ENCODE measurements at regions not wholly inside any gene's neighbourhood (a gene's known extent, or its start where the extent isn't known, plus 50 kb on each side); places are given as distances from the start of the nearest gene placed in this dataset.

GRCh38 chr5:3287516-3287915 lies 308.1 kb upstream of the IRX1 start:
- H3K4me1 ChIP-seq = no peaks in the 10 kb centered on the region
- no peaks in the 10 kb centered on the region for H3K9me3 ChIP-seq
- no peak overlapping the region for H3K27ac ChIP-seq
- WGBS, 2 donors = 59 to 64% methylated on average over 9 of the region's 9 CpGs
- no peaks in the 10 kb centered on the region for H3K36me3 ChIP-seq
- TF ChIP-seq, protein P1, sequence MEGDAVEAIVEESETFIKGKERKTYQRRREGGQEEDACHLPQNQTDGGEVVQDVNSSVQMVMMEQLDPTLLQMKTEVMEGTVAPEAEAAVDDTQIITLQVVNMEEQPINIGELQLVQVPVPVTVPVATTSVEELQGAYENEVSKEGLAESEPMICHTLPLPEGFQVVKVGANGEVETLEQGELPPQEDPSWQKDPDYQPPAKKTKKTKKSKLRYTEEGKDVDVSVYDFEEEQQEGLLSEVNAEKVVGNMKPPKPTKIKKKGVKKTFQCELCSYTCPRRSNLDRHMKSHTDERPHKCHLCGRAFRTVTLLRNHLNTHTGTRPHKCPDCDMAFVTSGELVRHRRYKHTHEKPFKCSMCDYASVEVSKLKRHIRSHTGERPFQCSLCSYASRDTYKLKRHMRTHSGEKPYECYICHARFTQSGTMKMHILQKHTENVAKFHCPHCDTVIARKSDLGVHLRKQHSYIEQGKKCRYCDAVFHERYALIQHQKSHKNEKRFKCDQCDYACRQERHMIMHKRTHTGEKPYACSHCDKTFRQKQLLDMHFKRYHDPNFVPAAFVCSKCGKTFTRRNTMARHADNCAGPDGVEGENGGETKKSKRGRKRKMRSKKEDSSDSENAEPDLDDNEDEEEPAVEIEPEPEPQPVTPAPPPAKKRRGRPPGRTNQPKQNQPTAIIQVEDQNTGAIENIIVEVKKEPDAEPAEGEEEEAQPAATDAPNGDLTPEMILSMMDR (IDR thresholded peaks at IDR 0.05) = no peak
- H3K27me3 ChIP-seq = no peaks in the 10 kb centered on the region
- FAIRE-seq (no peak), DNase-seq (peak in 1 of 6 donors; percentile 39), ATAC-seq (no peak)
- H3K4me3 ChIP-seq = no peak overlapping the region
- intact Hi-C loops (cut with DNase I) = no loop called here

DNA sequence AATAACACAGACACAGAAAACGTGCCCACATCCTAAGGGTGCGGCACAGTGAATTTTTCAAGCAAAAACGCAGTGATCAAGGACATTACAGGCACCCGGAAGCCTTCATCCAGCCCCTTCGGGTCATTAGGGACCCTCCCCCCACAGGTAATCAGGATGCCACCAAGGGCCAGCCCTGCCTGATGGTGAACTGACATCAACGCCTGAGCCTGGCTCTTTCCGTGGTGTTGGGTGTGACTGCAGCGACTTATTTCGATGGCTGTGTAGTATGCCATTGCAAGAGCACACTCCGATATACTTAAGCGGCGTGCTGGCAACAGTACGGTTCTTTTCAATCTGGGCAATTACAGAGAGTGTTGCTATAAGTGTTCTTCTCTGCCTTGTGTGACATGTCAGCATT lies 310.0 kb upstream of the IRX1 start:
- FAIRE-seq (no peak), DNase-seq (peak in 1 of 6 donors; percentile 37), ATAC-seq (no peak)
- H3K27me3 ChIP-seq = no peaks in the 10 kb centered on the region
- H3K36me3 ChIP-seq = no peaks in the 10 kb centered on the region
- H3K27ac ChIP-seq = no peak overlapping the region
- no peaks in the 10 kb centered on the region for H3K9me3 ChIP-seq
- intact Hi-C loops (cut with DNase I) = no loop called here
- H3K4me1 ChIP-seq = no peaks in the 10 kb centered on the region
- 66 to 71% methylated on average over 13 of the region's 13 CpGs for WGBS, 2 donors
- H3K4me3 ChIP-seq = no peak overlapping the region
- TF ChIP-seq, protein P1 (IDR thresholded peaks at IDR 0.05) = no peak

DNA sequence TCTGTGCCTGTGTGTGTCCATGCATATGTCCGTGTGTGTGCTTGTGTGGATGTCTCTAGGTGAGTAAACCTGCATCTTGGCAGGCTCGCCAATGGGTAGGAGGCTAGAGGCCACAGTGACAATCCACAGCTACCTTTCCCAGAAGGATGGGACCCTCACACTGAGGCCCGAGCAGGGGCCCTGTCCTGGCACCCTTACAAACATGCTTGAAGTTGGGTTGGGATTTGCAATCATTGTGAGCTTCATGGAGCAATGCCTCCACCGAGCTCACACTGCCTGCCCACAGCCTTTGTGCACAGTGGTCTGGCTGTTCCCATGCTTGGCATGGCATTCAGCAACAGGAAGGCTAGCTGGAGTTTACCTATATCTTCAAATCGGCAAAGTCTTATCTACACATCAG lies 311.1 kb upstream of the IRX1 start:
- Histone ChIP-seq H3K27ac (no peak overlapping the region), H3K27me3 (no peaks in the 10 kb centered on the region), H3K9me3 (no peaks in the 10 kb centered on the region), H3K4me3 (no peak overlapping the region), H3K36me3 (no peaks in the 10 kb centered on the region), H3K4me1 (no peaks in the 10 kb centered on the region)
- no peak for ATAC-seq
- peak in 1 of 6 donors; percentile 21 for DNase-seq
- intact Hi-C loops (cut with DNase I) = no loop called here
- TF ChIP-seq, protein P1 (IDR thresholded peaks at IDR 0.05) = no peak
- WGBS, 2 donors = 41 to 55% methylated on average over 5 of the region's 5 CpGs
- FAIRE-seq = no peak

DNA sequence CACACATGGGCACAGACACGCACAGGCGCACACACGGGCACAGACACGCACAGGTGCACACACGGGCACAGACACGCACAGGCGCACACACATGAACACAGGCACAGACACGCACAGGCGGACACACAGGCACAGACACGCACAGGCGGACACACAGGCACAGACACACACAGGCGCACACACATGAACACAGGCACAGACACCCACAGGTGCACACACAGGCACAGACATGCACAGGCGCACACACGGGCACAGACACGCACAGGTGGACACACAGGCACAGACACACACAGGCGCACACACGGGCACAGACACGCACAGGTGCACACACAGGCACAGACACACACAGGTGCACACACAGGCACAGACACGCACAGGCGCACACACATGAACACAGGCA lies 312.8 kb upstream of the IRX1 start:
- Histone ChIP-seq H3K27ac (no peak overlapping the region), H3K4me3 (no peak overlapping the region), H3K9me3 (no peaks in the 10 kb centered on the region), H3K27me3 (no peaks in the 10 kb centered on the region), H3K4me1 (no peaks in the 10 kb centered on the region), H3K36me3 (no peaks in the 10 kb centered on the region)
- FAIRE-seq = no peak
- intact Hi-C loops (cut with DNase I) = no loop called here
- TF ChIP-seq, protein P1 (IDR thresholded peaks at IDR 0.05) = no peak
- ATAC-seq = no peak
- no peak for DNase-seq
- 73 to 89% methylated on average over 20 of the region's 20 CpGs for WGBS, 2 donors

- Histone ChIP-seq H3K4me1 (no peaks in the 10 kb centered on the region), H3K4me3 (no peak overlapping the region), H3K36me3 (no peaks in the 10 kb centered on the region), H3K27me3 (no peaks in the 10 kb centered on the region), H3K9me3 (no peaks in the 10 kb centered on the region), H3K27ac (no peak overlapping the region)
- TF ChIP-seq, protein P1 (IDR thresholded peaks at IDR 0.05) = no peak
- ATAC-seq = no peak
- FAIRE-seq = no peak
- WGBS, 2 donors = 52 to 64% methylated on average over 7 of the region's 7 CpGs
- peak in 1 of 6 donors; percentile 21 for DNase-seq
- intact Hi-C loops (cut with DNase I) = no loop called here
These were observed 314.3 kb upstream of the IRX1 start for GRCh38 chr5:3281366-3281765.

Measured in pancreas (tissue), 10 donors.